Astrocyte of the cerebellum (primary cell): ENCODE measurements at regions not wholly inside any gene's neighbourhood (a gene's known extent, or its start where the extent isn't known, plus 50 kb on each side); places are given as distances from the start of the nearest gene placed in this dataset.
"Not testable (repeated sequence)": the region's sequence is repeated elsewhere in the genome, so short reads cannot be mapped to it uniquely, and the experiment has no call there.

ENCODE experiments used
- DNase-seq: peaks from one replicate; pipeline ENCODE4 v3.0.0-alpha.2; 2011; ENCODE audit warnings: low read depth
- H3K4me3 ChIP-seq: 2 replicates; pipeline ENCODE4 v1.5.1; 2011; ENCODE audit warnings: mild to moderate bottlenecking, low read depth, low read length, moderate library complexity
- in situ Hi-C: cut with HindIII; loops from 2 replicates; pipeline ENCODE4 v1.10.0; 2017; ENCODE audit warnings: low sequenced_read_pairs
- TF ChIP-seq, protein P1 (sequence below): IDR thresholded peaks from 2 replicates; pipeline ENCODE4 v1.5.1; 2012; ENCODE audit warnings: low read length, low read depth, moderate library complexity, mild to moderate bottlenecking; ENCODE audit errors: missing control alignments

GRCh38 chr12:17918013-17918412 is 172.0 kb downstream of the RERGL start:
- no peak overlapping the region for H3K4me3 ChIP-seq
- in situ Hi-C loops: no loop called here
- TF ChIP-seq, protein P1, sequence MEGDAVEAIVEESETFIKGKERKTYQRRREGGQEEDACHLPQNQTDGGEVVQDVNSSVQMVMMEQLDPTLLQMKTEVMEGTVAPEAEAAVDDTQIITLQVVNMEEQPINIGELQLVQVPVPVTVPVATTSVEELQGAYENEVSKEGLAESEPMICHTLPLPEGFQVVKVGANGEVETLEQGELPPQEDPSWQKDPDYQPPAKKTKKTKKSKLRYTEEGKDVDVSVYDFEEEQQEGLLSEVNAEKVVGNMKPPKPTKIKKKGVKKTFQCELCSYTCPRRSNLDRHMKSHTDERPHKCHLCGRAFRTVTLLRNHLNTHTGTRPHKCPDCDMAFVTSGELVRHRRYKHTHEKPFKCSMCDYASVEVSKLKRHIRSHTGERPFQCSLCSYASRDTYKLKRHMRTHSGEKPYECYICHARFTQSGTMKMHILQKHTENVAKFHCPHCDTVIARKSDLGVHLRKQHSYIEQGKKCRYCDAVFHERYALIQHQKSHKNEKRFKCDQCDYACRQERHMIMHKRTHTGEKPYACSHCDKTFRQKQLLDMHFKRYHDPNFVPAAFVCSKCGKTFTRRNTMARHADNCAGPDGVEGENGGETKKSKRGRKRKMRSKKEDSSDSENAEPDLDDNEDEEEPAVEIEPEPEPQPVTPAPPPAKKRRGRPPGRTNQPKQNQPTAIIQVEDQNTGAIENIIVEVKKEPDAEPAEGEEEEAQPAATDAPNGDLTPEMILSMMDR: no peak
- no peak for DNase-seq

GRCh38 chr12:17884581-17884980 is 205.4 kb downstream of the RERGL start:
- no peak overlapping the region for H3K4me3 ChIP-seq
- TF ChIP-seq, protein P1: no peak
- DNase-seq: no peak
- in situ Hi-C loops: no loop called here

GRCh38 chr12:17878714-17879113 is 211.3 kb downstream of the RERGL start:
- TF ChIP-seq, protein P1: no peak
- no peak overlapping the region for H3K4me3 ChIP-seq
- no peak for DNase-seq
- in situ Hi-C loops: no loop called here

DNA sequence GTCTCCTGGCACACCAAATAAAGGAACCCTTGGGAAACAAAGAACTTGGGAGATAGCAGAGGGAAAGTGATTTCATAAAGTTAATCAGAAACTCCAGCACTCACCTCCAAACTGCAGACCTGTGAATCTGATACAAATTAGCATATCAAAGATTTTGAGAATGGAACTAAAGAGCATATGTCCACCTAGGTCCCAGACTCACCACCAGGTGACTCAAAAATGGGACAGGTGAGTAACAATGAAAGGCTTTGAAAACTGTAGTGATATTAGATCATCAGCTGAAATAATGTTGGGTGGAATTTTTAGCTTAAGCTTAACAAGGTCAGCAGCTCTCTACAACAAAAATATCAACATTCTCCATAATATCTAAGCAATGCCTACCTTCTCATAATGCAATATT is 214.8 kb downstream of the RERGL start:
- in situ Hi-C loops: no loop called here
- TF ChIP-seq, protein P1: no peak
- H3K4me3 ChIP-seq: no peak overlapping the region
- no peak for DNase-seq

- H3K4me3 ChIP-seq: no peak overlapping the region
- TF ChIP-seq, protein P1: no peak
- no peak for DNase-seq
- in situ Hi-C loops: no loop called here
These were observed 223.2 kb downstream of the RERGL start for GRCh38 chr12:17866802-17867201.

GRCh38 chr12:17855548-17855947 is 234.4 kb downstream of the RERGL start:
- DNase-seq, in situ Hi-C loops, H3K4me3 ChIP-seq: not testable (repeated sequence)

DNA sequence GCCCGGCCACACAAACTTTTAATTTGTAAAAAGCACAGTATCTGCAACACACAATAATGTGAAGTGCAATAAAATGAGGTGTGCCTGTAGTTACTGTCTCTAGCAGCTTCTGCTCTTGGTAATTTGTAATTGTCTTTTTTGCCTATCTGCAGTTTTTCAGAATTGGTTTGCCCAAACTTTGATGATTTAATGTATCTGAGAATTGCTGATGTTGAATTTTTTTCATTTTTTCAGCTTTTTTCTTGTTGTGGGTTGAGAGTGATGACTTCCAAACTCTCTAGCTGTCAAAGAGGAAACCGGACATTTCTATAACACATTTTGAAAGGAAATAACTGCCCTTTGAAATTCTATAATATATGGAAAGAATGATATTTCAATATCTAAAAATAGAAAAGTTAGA is 236.9 kb downstream of the RERGL start:
- TF ChIP-seq, protein P1: no peak
- in situ Hi-C loops: no loop called here
- DNase-seq: no peak

More for the DNA sequence above, 236.9 kb downstream of the RERGL start:
- H3K4me3 ChIP-seq: no peak overlapping the region
